Panc1 (cell line): ENCODE measurements at regions not wholly inside any gene's neighbourhood (a gene's known extent, or its start where the extent isn't known, plus 50 kb on each side); places are given as distances from the start of the nearest gene placed in this dataset.

ENCODE experiments used
- POLR2AphosphoS5 ChIP-seq: IDR thresholded peaks from 2 replicates; pipeline ENCODE4 v1.6.1; 2012; ENCODE audit warnings: mild to moderate bottlenecking, low read depth, low read length, moderate library complexity
- SIN3A ChIP-seq: IDR thresholded peaks from 2 replicates; pipeline ENCODE4 v1.6.1; 2012; ENCODE audit warnings: low read depth, mild to moderate bottlenecking, low read length, moderate library complexity, borderline replicate concordance; ENCODE audit not compliant: insufficient read depth
- TCF7L2 ChIP-seq: IDR thresholded peaks from 2 replicates; pipeline ENCODE4 v1.6.1; 2011; ENCODE audit warnings: mild to moderate bottlenecking, low read depth, low read length, inconsistent platforms
- TF ChIP-seq, protein P1 (sequence below): fragments of 450-650 bp; IDR thresholded peaks from 2 replicates; pipeline ENCODE4 v1.5.1; 2017; ENCODE audit warnings: mild to moderate bottlenecking
- TF ChIP-seq, protein P2 (sequence below), 2 experiments: IDR thresholded peaks; 2 replicates each; pipeline ENCODE4 v1.6.1; 2011 to 2012; ENCODE audit warnings: low read depth in 2 of 2, control low read depth in 1 of 2, low read length in 1 of 2, mild to moderate bottlenecking in 1 of 2, moderate library complexity in 1 of 2; ENCODE audit not compliant: insufficient read depth in 1 of 2

DNA sequence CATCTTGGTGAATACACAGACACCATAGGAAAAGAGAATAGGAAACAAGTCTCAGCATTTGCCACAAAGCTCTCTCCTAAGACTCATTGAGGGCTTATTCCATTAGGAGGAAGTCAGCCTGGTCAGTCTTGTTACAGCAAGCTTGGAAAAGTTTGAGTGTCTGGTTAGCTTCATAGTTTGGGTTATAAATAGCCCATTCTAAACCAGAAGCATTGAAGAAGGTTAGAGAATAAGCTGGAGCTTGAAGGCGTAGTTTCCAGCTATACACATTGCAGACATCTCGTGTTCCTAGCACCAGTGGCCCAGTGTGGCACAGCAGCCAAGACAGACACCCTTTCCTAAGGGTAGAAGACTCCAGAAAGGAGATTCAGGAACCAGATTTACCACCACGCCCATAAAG, 168.8 kb upstream of the RBM19 start:
- TF ChIP-seq, protein P1, sequence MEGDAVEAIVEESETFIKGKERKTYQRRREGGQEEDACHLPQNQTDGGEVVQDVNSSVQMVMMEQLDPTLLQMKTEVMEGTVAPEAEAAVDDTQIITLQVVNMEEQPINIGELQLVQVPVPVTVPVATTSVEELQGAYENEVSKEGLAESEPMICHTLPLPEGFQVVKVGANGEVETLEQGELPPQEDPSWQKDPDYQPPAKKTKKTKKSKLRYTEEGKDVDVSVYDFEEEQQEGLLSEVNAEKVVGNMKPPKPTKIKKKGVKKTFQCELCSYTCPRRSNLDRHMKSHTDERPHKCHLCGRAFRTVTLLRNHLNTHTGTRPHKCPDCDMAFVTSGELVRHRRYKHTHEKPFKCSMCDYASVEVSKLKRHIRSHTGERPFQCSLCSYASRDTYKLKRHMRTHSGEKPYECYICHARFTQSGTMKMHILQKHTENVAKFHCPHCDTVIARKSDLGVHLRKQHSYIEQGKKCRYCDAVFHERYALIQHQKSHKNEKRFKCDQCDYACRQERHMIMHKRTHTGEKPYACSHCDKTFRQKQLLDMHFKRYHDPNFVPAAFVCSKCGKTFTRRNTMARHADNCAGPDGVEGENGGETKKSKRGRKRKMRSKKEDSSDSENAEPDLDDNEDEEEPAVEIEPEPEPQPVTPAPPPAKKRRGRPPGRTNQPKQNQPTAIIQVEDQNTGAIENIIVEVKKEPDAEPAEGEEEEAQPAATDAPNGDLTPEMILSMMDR: no peak
- TF ChIP-seq POLR2AphosphoS5: no peak
- TF ChIP-seq, protein P2, sequence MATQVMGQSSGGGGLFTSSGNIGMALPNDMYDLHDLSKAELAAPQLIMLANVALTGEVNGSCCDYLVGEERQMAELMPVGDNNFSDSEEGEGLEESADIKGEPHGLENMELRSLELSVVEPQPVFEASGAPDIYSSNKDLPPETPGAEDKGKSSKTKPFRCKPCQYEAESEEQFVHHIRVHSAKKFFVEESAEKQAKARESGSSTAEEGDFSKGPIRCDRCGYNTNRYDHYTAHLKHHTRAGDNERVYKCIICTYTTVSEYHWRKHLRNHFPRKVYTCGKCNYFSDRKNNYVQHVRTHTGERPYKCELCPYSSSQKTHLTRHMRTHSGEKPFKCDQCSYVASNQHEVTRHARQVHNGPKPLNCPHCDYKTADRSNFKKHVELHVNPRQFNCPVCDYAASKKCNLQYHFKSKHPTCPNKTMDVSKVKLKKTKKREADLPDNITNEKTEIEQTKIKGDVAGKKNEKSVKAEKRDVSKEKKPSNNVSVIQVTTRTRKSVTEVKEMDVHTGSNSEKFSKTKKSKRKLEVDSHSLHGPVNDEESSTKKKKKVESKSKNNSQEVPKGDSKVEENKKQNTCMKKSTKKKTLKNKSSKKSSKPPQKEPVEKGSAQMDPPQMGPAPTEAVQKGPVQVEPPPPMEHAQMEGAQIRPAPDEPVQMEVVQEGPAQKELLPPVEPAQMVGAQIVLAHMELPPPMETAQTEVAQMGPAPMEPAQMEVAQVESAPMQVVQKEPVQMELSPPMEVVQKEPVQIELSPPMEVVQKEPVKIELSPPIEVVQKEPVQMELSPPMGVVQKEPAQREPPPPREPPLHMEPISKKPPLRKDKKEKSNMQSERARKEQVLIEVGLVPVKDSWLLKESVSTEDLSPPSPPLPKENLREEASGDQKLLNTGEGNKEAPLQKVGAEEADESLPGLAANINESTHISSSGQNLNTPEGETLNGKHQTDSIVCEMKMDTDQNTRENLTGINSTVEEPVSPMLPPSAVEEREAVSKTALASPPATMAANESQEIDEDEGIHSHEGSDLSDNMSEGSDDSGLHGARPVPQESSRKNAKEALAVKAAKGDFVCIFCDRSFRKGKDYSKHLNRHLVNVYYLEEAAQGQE (IDR thresholded peaks at IDR 0.05; ENCODE audit: insufficient read depth in 1 of 2, low read depth in 2 of 2, low read length in 1 of 2): no peak
- no peak for TF ChIP-seq SIN3A
- TF ChIP-seq TCF7L2: no peak
